Stimulated activated CD8-positive, alpha-beta memory T cell treated with anti-CD3 and anti-CD28 coated beads, Interleukin-4, amount 100 ng/mL, for 1 hour (primary cell): ENCODE measurements at regions not wholly inside any gene's neighbourhood (a gene's known extent, or its start where the extent isn't known, plus 50 kb on each side); places are given as distances from the start of the nearest gene placed in this dataset.

Experiments used
- DNase-seq, 2 donors: peaks; one replicate each; pipeline ENCODE4 v3.0.0-alpha.2; 2020; ENCODE audit warnings: low read depth in 2 of 2, low spot score in 1 of 2

- no peak for DNase-seq
These were observed 235.5 kb upstream of the IGF1R start for GRCh38 chr15:98412852-98413251.

- no peak for DNase-seq
These were observed 234.3 kb upstream of the IGF1R start for GRCh38 chr15:98413933-98414546.

- DNase-seq = no peak
These were observed 232.0 kb upstream of the IGF1R start for GRCh38 chr15:98416222-98416855.

GRCh38 chr15:98417346-98417745, 231.0 kb upstream of the IGF1R start:
- no peak for DNase-seq

- no peak for DNase-seq
These were observed 230.2 kb upstream of the IGF1R start for GRCh38 chr15:98418122-98418521.

GRCh38 chr15:98419173-98419780, 229.1 kb upstream of the IGF1R start:
- no peak for DNase-seq

GRCh38 chr15:98420837-98421236, 227.5 kb upstream of the IGF1R start:
- no peak for DNase-seq

- peak in 1 of 2 donors; percentile 30 for DNase-seq
These were observed 226.8 kb upstream of the IGF1R start for GRCh38 chr15:98421419-98422129.

- DNase-seq = no peak
These were observed 226.2 kb upstream of the IGF1R start for GRCh38 chr15:98422130-98422478.

- DNase-seq = no peak
These were observed 223.2 kb upstream of the IGF1R start for GRCh38 chr15:98425173-98425572.

- no peak for DNase-seq
These were observed 221.0 kb upstream of the IGF1R start for GRCh38 chr15:98427321-98427720.

GRCh38 chr15:98428253-98428989, 219.9 kb upstream of the IGF1R start:
- no peak for DNase-seq

GRCh38 chr15:98431171-98431570, 217.2 kb upstream of the IGF1R start:
- no peak for DNase-seq

- DNase-seq = no peak
These were observed 215.0 kb upstream of the IGF1R start for GRCh38 chr15:98433346-98433745.

GRCh38 chr15:98433856-98434255, 214.5 kb upstream of the IGF1R start:
- DNase-seq = no peak

GRCh38 chr15:98437752-98438151, 210.6 kb upstream of the IGF1R start:
- DNase-seq = no peak

GRCh38 chr15:98438326-98438725, 210.0 kb upstream of the IGF1R start:
- DNase-seq = no peak

- no peak for DNase-seq
These were observed 209.4 kb upstream of the IGF1R start for GRCh38 chr15:98438907-98439306.

GRCh38 chr15:98439523-98439942, 208.8 kb upstream of the IGF1R start:
- no peak for DNase-seq

GRCh38 chr15:98440917-98441316, 207.4 kb upstream of the IGF1R start:
- DNase-seq = no peak

GRCh38 chr15:98441599-98441998, 206.7 kb upstream of the IGF1R start:
- DNase-seq = no peak
